ENCODE measurements at regions not wholly inside any gene's neighbourhood (a gene's known extent, or its start where the extent isn't known, plus 50 kb on each side); places are given as distances from the start of the nearest gene placed in this dataset.

GRCh38 chr20:18904192-18904591, 90.6 kb downstream of the SCP2D1 start:
- TF ChIP-seq CTCF (conservative IDR thresholded peaks at IDR 0.05; ENCODE audit: low read length), result no peak
- no peak for TF ChIP-seq EZH2phosphoT487 (IDR thresholded peaks at IDR 0.05; ENCODE audit: borderline replicate concordance)

Measured in Loucy (cell line).